H1 (cell line): ENCODE measurements at regions not wholly inside any gene's neighbourhood (a gene's known extent, or its start where the extent isn't known, plus 50 kb on each side); places are given as distances from the start of the nearest gene placed in this dataset.

ENCODE experiments used
- CTCF ChIA-PET: fragments of 300-600 bp; sonication (Branson Sonifier 250); formaldehyde crosslinking; loops from one replicate; lab custom pipeline; 2021; ENCODE audit not compliant: partially characterized antibody; lab: Charles Lee
- POLR2A ChIA-PET: fragments of 300-600 bp; sonication (Branson Sonifier 250); formaldehyde crosslinking; loops from one replicate; lab custom pipeline; 2021; ENCODE audit warnings: inconsistent platforms; ENCODE audit not compliant: partially characterized antibody; lab: Charles Lee
- DNase-seq, 2 experiments: peaks; one replicate each; pipeline versions ENCODE4 v3.0.0 to v3.0.0-alpha.2; 2010 to 2022; ENCODE audit warnings: low spot score in 2 of 2, low read depth in 1 of 2, mixed read lengths in 1 of 2
- FAIRE-seq: peaks from 2 replicates; lab custom pipeline; 2011; peaks lifted over from hg19 to GRCh38; lab: Jason Lieb, UNC
- H2AFZ ChIP-seq: 2 replicates; pipeline ENCODE4 v1.8.1; 2012; ENCODE audit warnings: low read length, inconsistent platforms
- H2AK5ac ChIP-seq: 2 replicates; pipeline ENCODE4 v1.6.1; 2013; ENCODE audit warnings: low read depth, low read length
- H2BK120ac ChIP-seq: replicated peaks from 2 replicates; pipeline ENCODE3; 2013; ENCODE audit warnings: low read depth, low read length, inconsistent platforms
- H2BK12ac ChIP-seq: 2 replicates; pipeline ENCODE4 v1.6.1; 2013; ENCODE audit warnings: low read depth, low read length
- H2BK15ac ChIP-seq: 2 replicates; pipeline ENCODE4 v1.6.1; 2013; ENCODE audit warnings: low read length
- H2BK20ac ChIP-seq: 2 replicates; pipeline ENCODE4 v1.6.1; 2013; ENCODE audit warnings: low read length
- H2BK5ac ChIP-seq: 2 replicates; pipeline ENCODE4 v1.6.1; 2013; ENCODE audit warnings: low read depth, low read length
- H3K14ac ChIP-seq: 2 replicates; pipeline ENCODE4 v1.6.1; 2013; ENCODE audit warnings: inconsistent platforms; ENCODE audit not compliant: insufficient read length
- H3K18ac ChIP-seq: 2 replicates; pipeline ENCODE4 v1.6.1; 2013; ENCODE audit warnings: low read length; ENCODE audit errors: extremely low read depth
- H3K23ac ChIP-seq: 2 replicates; pipeline ENCODE4 v1.6.1; 2013; ENCODE audit warnings: inconsistent platforms; ENCODE audit not compliant: insufficient read length
- H3K23me2 ChIP-seq: 2 replicates; pipeline ENCODE4 v1.6.1; 2013; ENCODE audit warnings: low read depth, low read length
- H3K27ac ChIP-seq: 2 replicates; pipeline ENCODE4 v1.6.1; 2011; ENCODE audit warnings: low read depth, low read length, inconsistent platforms
- H3K27me3 ChIP-seq, 4 experiments: replicated peaks in 1 of 4; 1 replicate in 1 of 4; 2 replicates in 3 of 4; pipeline versions ENCODE4 v1.6.1 to v1.8.1; 2011 to 2013; ENCODE audit warnings: low read length in 3 of 4, mild to moderate bottlenecking in 3 of 4, inconsistent platforms in 2 of 4, mixed read lengths in 2 of 4, moderate library complexity in 1 of 4; ENCODE audit not compliant: control insufficient read depth in 3 of 4, insufficient read depth in 3 of 4; ENCODE audit errors: extremely low read depth in 1 of 4
- H3K36me3 ChIP-seq, 4 experiments: 2 replicates each; pipeline versions ENCODE4 v1.6.1 to v1.8.1; 2011 to 2013; ENCODE audit warnings: mild to moderate bottlenecking in 4 of 4, low read length in 3 of 4, moderate library complexity in 2 of 4, control low read depth in 1 of 4, inconsistent platforms in 1 of 4; ENCODE audit not compliant: insufficient read depth in 4 of 4, control insufficient read depth in 2 of 4
- H3K4ac ChIP-seq: replicated peaks from 2 replicates; pipeline ENCODE3; 2013; ENCODE audit warnings: low read length, low read depth, mixed read lengths, inconsistent platforms; ENCODE audit not compliant: insufficient read length
- H3K4me1 ChIP-seq, 4 experiments: replicated peaks in 1 of 4; 1 replicate in 1 of 4; 2 replicates in 3 of 4; pipeline versions ENCODE4 v1.6.1 to v1.8.1; 2011 to 2013; ENCODE audit warnings: low read length in 3 of 4, inconsistent platforms in 2 of 4, mixed read lengths in 1 of 4; ENCODE audit not compliant: insufficient read depth in 4 of 4, control insufficient read depth in 3 of 4
- H3K4me2 ChIP-seq, 2 experiments: 2 replicates each; pipeline versions ENCODE4 v1.6.1 to v1.8.1; 2011 to 2013; ENCODE audit warnings: low read depth in 2 of 2, low read length in 2 of 2, control low read depth in 1 of 2, inconsistent platforms in 1 of 2, mild to moderate bottlenecking in 1 of 2; ENCODE audit not compliant: insufficient read depth in 1 of 2
- H3K4me3 ChIP-seq, 4 experiments: fragments of 200-600, 300-600 bp in 1 of 4; sonication (generic), shearing (Covaris generic), sonication (Bioruptor Twin) in 1 of 4; 2 replicates each; pipeline versions ENCODE4 v1.5.1 to v1.8.1; 2011 to 2016; ENCODE audit warnings: low read length in 4 of 4, low read depth in 3 of 4, control low read depth in 2 of 4, inconsistent platforms in 2 of 4, mild to moderate bottlenecking in 2 of 4, mixed read lengths in 1 of 4, moderate library complexity in 1 of 4; ENCODE audit not compliant: insufficient read depth in 2 of 4; ENCODE audit errors: extremely low read depth in 1 of 4
- H3K56ac ChIP-seq: replicated peaks from 2 replicates; pipeline ENCODE3; 2013; ENCODE audit warnings: low read depth, mild to moderate bottlenecking, mixed read lengths, low read length, inconsistent platforms; ENCODE audit not compliant: insufficient read length
- H3K79me1 ChIP-seq: 2 replicates; pipeline ENCODE4 v1.6.1; 2013; ENCODE audit warnings: low read depth, low read length, control low read depth
- H3K79me2 ChIP-seq, 2 experiments: 2 replicates each; pipeline versions ENCODE4 v1.6.1 to v1.8.1; 2012 to 2013; ENCODE audit warnings: low read length in 2 of 2, mild to moderate bottlenecking in 2 of 2, inconsistent platforms in 1 of 2; ENCODE audit not compliant: insufficient read depth in 2 of 2, control insufficient read depth in 1 of 2
- H3K9ac ChIP-seq, 4 experiments: replicated peaks in 1 of 4; 1 replicate in 1 of 4; 2 replicates in 3 of 4; pipeline versions ENCODE4 v1.6.1 to v1.8.1; 2011 to 2013; ENCODE audit warnings: low read depth in 3 of 4, low read length in 3 of 4, control low read depth in 2 of 4, mild to moderate bottlenecking in 2 of 4, moderate library complexity in 2 of 4, inconsistent platforms in 1 of 4; ENCODE audit errors: extremely low read depth in 1 of 4
- H3K9me3 ChIP-seq, 2 experiments: 2 replicates each; pipeline versions ENCODE4 v1.6.1 to v1.8.1; 2012 to 2013; ENCODE audit warnings: mild to moderate bottlenecking in 2 of 2, moderate library complexity in 2 of 2, control low read depth in 1 of 2, inconsistent platforms in 1 of 2, low read depth in 1 of 2, low read length in 1 of 2, mixed read lengths in 1 of 2; ENCODE audit not compliant: insufficient read depth in 2 of 2
- H4K20me1 ChIP-seq, 2 experiments: replicated peaks in 1 of 2; 2 replicates each; pipeline versions ENCODE3 to v1.8.1; 2011 to 2013; ENCODE audit warnings: inconsistent platforms in 2 of 2, low read length in 2 of 2, mild to moderate bottlenecking in 1 of 2; ENCODE audit not compliant: insufficient read depth in 2 of 2, control insufficient read depth in 1 of 2
- H4K5ac ChIP-seq: 2 replicates; pipeline ENCODE4 v1.6.1; 2013; ENCODE audit warnings: low read length, low read depth, mixed read lengths, inconsistent platforms; ENCODE audit not compliant: insufficient read length
- H4K8ac ChIP-seq: 2 replicates; pipeline ENCODE4 v1.8.0; 2013; ENCODE audit warnings: mild to moderate bottlenecking, moderate library complexity, low read length, inconsistent platforms; ENCODE audit not compliant: insufficient read depth; ENCODE audit errors: extremely low read depth
- H4K91ac ChIP-seq: replicated peaks from 2 replicates; pipeline ENCODE3; 2013; ENCODE audit warnings: low read length, mixed read lengths, inconsistent platforms; ENCODE audit not compliant: insufficient read length
- ASH2L ChIP-seq: fragments of 200-600, 300-600 bp; sonication (generic); IDR thresholded peaks from one replicate; pipeline ENCODE4 v1.7.1; 2017; ENCODE audit warnings: low read length
- BRCA1 ChIP-seq: IDR thresholded peaks from 2 replicates; pipeline ENCODE4 v1.6.1; 2012; ENCODE audit warnings: low read depth, low read length, improper control_type of control experiment
- CEBPB ChIP-seq: IDR thresholded peaks from 2 replicates; pipeline ENCODE4 v1.6.1; 2012; ENCODE audit warnings: low read depth, low read length
- CTBP2 ChIP-seq: IDR thresholded peaks from 2 replicates; pipeline ENCODE4 v1.7.0; 2011; ENCODE audit warnings: borderline replicate concordance, mild to moderate bottlenecking, moderate library complexity, mixed read lengths, low read length; ENCODE audit not compliant: insufficient read depth, insufficient read length
- JUND ChIP-seq: IDR thresholded peaks from 2 replicates; pipeline ENCODE4 v1.6.1; 2011; ENCODE audit warnings: mild to moderate bottlenecking, improper control_type of control experiment, low read length
- MAFK ChIP-seq: IDR thresholded peaks from 2 replicates; pipeline ENCODE4 v1.6.1; 2012; ENCODE audit warnings: low read depth, mild to moderate bottlenecking, improper control_type of control experiment, low read length
- NANOG ChIP-seq: IDR thresholded peaks from 2 replicates; pipeline ENCODE4 v1.6.1; 2011; ENCODE audit warnings: low read length, low read depth, mild to moderate bottlenecking, inconsistent platforms; ENCODE audit not compliant: insufficient read depth, poor library complexity, severe bottlenecking
- PHF8 ChIP-seq: fragments of 200-600 bp; sonication (generic); conservative IDR thresholded peaks from 2 replicates; pipeline ENCODE4 v1.7.1; 2012; ENCODE audit warnings: low read depth, mild to moderate bottlenecking, inconsistent platforms, low read length, moderate library complexity
- RNF2 ChIP-seq: fragments of 200-900, 300-1000 bp; sonication (generic); IDR thresholded peaks from 2 replicates; pipeline ENCODE4 v1.7.1; 2016; ENCODE audit warnings: borderline replicate concordance, low read depth, mild to moderate bottlenecking, antibody characterized with exemption, low read length; ENCODE audit not compliant: poor library complexity, severe bottlenecking; ENCODE audit errors: missing control alignments
- TCF12 ChIP-seq: IDR thresholded peaks from 2 replicates; pipeline ENCODE4 v1.6.1; 2011; ENCODE audit warnings: low read depth, mild to moderate bottlenecking, low read length

DNA sequence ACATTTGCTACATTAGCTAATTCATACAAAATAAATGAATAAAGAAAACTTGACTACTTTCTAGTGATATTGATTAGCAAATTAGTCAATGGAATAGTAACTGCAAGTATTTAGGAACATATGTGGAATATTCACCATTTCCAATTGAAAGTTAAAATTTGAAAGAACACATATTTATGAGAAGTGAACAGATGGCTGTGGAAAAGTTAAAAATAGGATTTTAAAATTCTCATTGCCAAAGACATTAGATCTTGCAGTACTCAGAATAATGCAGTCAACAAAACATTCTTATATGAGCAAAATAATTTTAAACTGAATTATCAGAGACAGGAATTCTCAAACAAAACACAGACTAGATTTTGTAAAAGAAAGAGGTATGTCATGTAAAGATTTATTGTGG is 613.9 kb upstream of the NOVA1 start:
- Histone ChIP-seq H2BK5ac (no peak overlapping the region), H2AFZ (no peak overlapping the region), H3K4me1 (no peaks in the 10 kb centered on the region), H3K79me2 (no peaks in the 10 kb centered on the region), H2BK12ac (no peak overlapping the region), H4K20me1 (no peaks in the 10 kb centered on the region), H4K91ac (no peak overlapping the region), H4K5ac (no peak overlapping the region), H3K14ac (no peak overlapping the region), H2BK20ac (no peak overlapping the region), H2BK120ac (no peak overlapping the region), H3K23ac (no peak overlapping the region), H3K27ac (no peak overlapping the region), H3K36me3 (no peaks in the 10 kb centered on the region), H3K79me1 (no peaks in the 10 kb centered on the region), H3K4me2 (no peak overlapping the region), H3K56ac (no peak overlapping the region), H4K8ac (no peak overlapping the region), H3K9ac (no peak overlapping the region), H2AK5ac (no peak overlapping the region), H3K18ac (no peak overlapping the region), H3K27me3 (no peaks in the 10 kb centered on the region), H3K23me2 (no peaks in the 10 kb centered on the region), H3K9me3 (0 out of 4 replicates have a peak, but pooled peaks cover under 1% of the 10 kb centered on the region in 2 experiments), H3K4ac (no peak overlapping the region), H3K4me3 (no peak overlapping the region), H2BK15ac (no peak overlapping the region)
- POLR2A ChIA-PET: no interaction called here
- DNase-seq (no peak), FAIRE-seq (no peak)
- CTCF ChIA-PET: no interaction called here
- no peak for TF ChIP-seq PHF8
- no peak for TF ChIP-seq TCF12
- TF ChIP-seq CTBP2: no peak
- TF ChIP-seq NANOG: no peak
- TF ChIP-seq ASH2L: no peak
- TF ChIP-seq MAFK: no peak
- no peak for TF ChIP-seq JUND
- TF ChIP-seq BRCA1: no peak
- no peak for TF ChIP-seq CEBPB
- TF ChIP-seq RNF2: no peak
